A549 (cell line): ENCODE measurements at regions not wholly inside any gene's neighbourhood (a gene's known extent, or its start where the extent isn't known, plus 50 kb on each side); places are given as distances from the start of the nearest gene placed in this dataset.
A peak's percentile ranks its signal among the peaks of the same experiment; 100 is the strongest.
"Not testable (repeated sequence)": the region's sequence is repeated elsewhere in the genome, so short reads cannot be mapped to it uniquely, and the experiment has no call there.

ENCODE experiments used
- ATAC-seq, 2 experiments: fragments of 200-7000 bp in 1 of 2; fragments of >200 bp in 1 of 2; cut with Nextera tagmentation in 1 of 2; cut with Tn5 transposase in 1 of 2; 3 replicates each; pipeline versions ENCODE4 v1.8.0 to v1.9.1; 2018 to 2020; ENCODE audit warnings: mild to moderate bottlenecking in 1 of 2, moderate library complexity in 1 of 2
- CTCF ChIA-PET: fragments of 300-600 bp; sonication (Branson Sonifier 250); formaldehyde crosslinking; extraction: SDS; loops from one replicate; lab custom pipeline; 2021; ENCODE audit warnings: antibody characterized with exemption, inconsistent platforms; lab: Yijun Ruan, JAX
- POLR2A ChIA-PET: fragments of 350-600 bp; formaldehyde crosslinking; extraction: SDS; loops from one replicate; lab custom pipeline; 2021; ENCODE audit warnings: antibody characterized with exemption, inconsistent platforms; lab: Yijun Ruan, JAX
- DNase-seq, 2 experiments: peaks; one replicate each; pipeline versions ENCODE4 v3.0.0 to v3.0.0-alpha.2; 2011 to 2016; ENCODE audit warnings: low read depth in 1 of 2, low spot score in 1 of 2
- FAIRE-seq: peaks from 2 replicates; lab custom pipeline; 2011; peaks lifted over from hg19 to GRCh38; lab: Jason Lieb, UNC
- H3K27ac ChIP-seq, 2 experiments: fragments of >200 bp; sonication (Bioruptor Twin); formaldehyde crosslinking; 3 replicates each; pipeline ENCODE4 v1.5.1; 2016 to 2017
- H3K4me1 ChIP-seq: fragments of >200 bp; sonication (Bioruptor Twin); formaldehyde crosslinking; 3 replicates; pipeline ENCODE4 v1.6.1; 2016
- H3K4me2 ChIP-seq: fragments of >200 bp; sonication (Bioruptor Twin); formaldehyde crosslinking; 3 replicates; pipeline ENCODE4 v1.6.1; 2016
- H3K4me3 ChIP-seq: fragments of >200 bp; sonication (Bioruptor Twin); formaldehyde crosslinking; 3 replicates; pipeline ENCODE4 v1.5.1; 2016
- H3K9me3 ChIP-seq: fragments of >200 bp; sonication (Bioruptor Twin); formaldehyde crosslinking; 3 replicates; pipeline ENCODE4 v1.6.1; 2016
- CTCF ChIP-seq: fragments of >200 bp; sonication (Bioruptor Twin); formaldehyde crosslinking; IDR thresholded peaks from 3 replicates; pipeline ENCODE4 v1.5.1; 2016
- RAD21 ChIP-seq, 2 experiments: fragments of >200 bp in 1 of 2; sonication (Bioruptor Twin) in 1 of 2; formaldehyde crosslinking in 1 of 2; IDR thresholded peaks in 1 of 2; conservative IDR thresholded peaks in 1 of 2; 2 replicates in 1 of 2; 3 replicates in 1 of 2; pipeline ENCODE4 v1.6.1; 2012 to 2018; ENCODE audit warnings: inconsistent platforms in 1 of 2
- WGBS: methylation state at CpG from one replicate; pipeline ENCODE4 v1.1.6; 2017; ENCODE audit errors: missing lambda C conversion rate; 5-methylcytosine and 5-hydroxymethylcytosine counted together

GRCh38 chr17:20387549-20387948 lies 79.8 kb downstream of the LGALS9B start:
- H3K9me3 ChIP-seq, DNase-seq, H3K4me1 ChIP-seq, ATAC-seq, POLR2A ChIA-PET, FAIRE-seq, H3K4me3 ChIP-seq, H3K27ac ChIP-seq, CTCF ChIA-PET, H3K4me2 ChIP-seq: not testable (repeated sequence)
- 70% methylated on average over 2 of the region's 3 CpGs for WGBS

GRCh38 chr17:20381358-20382300 lies 85.7 kb downstream of the LGALS9B start:
- H3K4me3 ChIP-seq, H3K4me2 ChIP-seq, POLR2A ChIA-PET, FAIRE-seq, H3K4me1 ChIP-seq, CTCF ChIA-PET, H3K9me3 ChIP-seq, H3K27ac ChIP-seq: not testable (repeated sequence)
- TF ChIP-seq RAD21 (conservative IDR thresholded peaks at IDR 0.05 in 1 of 2, IDR thresholded peaks at IDR 0.05 in 1 of 2): peak; percentile 27 to 57; a peak in 3 of 5 replicates
- TF ChIP-seq CTCF: peak; percentile 36; the same call in 2 of the 3 replicates
- WGBS: 76% methylated on average over 16 of the region's 20 CpGs
- DNase-seq (peak in 1 of 2 experiments; percentile 30), ATAC-seq (peak; percentile 75 to 87)

GRCh38 chr17:20380625-20381024 lies 86.7 kb downstream of the LGALS9B start:
- H3K9me3 ChIP-seq, H3K4me1 ChIP-seq, H3K4me3 ChIP-seq, CTCF ChIA-PET, POLR2A ChIA-PET, DNase-seq, FAIRE-seq, ATAC-seq, H3K27ac ChIP-seq, H3K4me2 ChIP-seq: not testable (repeated sequence)
- 51% methylated on average over 2 of the region's 2 CpGs for WGBS

GRCh38 chr17:20379251-20379650 lies 88.1 kb downstream of the LGALS9B start:
- ATAC-seq, POLR2A ChIA-PET, H3K27ac ChIP-seq, DNase-seq, H3K9me3 ChIP-seq, H3K4me3 ChIP-seq, FAIRE-seq, H3K4me2 ChIP-seq, H3K4me1 ChIP-seq, CTCF ChIA-PET: not testable (repeated sequence)

- CTCF ChIA-PET, H3K9me3 ChIP-seq, H3K4me1 ChIP-seq, FAIRE-seq, H3K27ac ChIP-seq, POLR2A ChIA-PET, DNase-seq, H3K4me2 ChIP-seq, H3K4me3 ChIP-seq, ATAC-seq: not testable (repeated sequence)
- 97% methylated on average over 18 of the region's 23 CpGs for WGBS
Observed at GRCh38 chr17:20376642-20377041, 90.7 kb downstream of the LGALS9B start.

GRCh38 chr17:20375745-20376144 lies 91.6 kb downstream of the LGALS9B start:
- POLR2A ChIA-PET, DNase-seq, H3K4me2 ChIP-seq, H3K27ac ChIP-seq, H3K4me3 ChIP-seq, H3K9me3 ChIP-seq, FAIRE-seq, H3K4me1 ChIP-seq, CTCF ChIA-PET: not testable (repeated sequence)
- 90% methylated on average over 13 of the region's 13 CpGs for WGBS
- ATAC-seq: peak; percentile 30 to 47; a peak in 3 of 6 replicates
